ENCODE measurements at regions not wholly inside any gene's neighbourhood (a gene's known extent, or its start where the extent isn't known, plus 50 kb on each side); places are given as distances from the start of the nearest gene placed in this dataset.

- TF ChIP-seq POLR2A (IDR thresholded peaks at IDR 0.05; ENCODE audit: low read depth, low read length) = no peak
- TF ChIP-seq TAF1 (IDR thresholded peaks at IDR 0.05; ENCODE audit: borderline replicate concordance, low read depth, low read length) = no peak
- TF ChIP-seq POLR2AphosphoS5 (IDR thresholded peaks at IDR 0.05; ENCODE audit: low read depth, low read length) = no peak
These were observed 170.9 kb upstream of the FAM98A start for GRCh38 chr2:33770023-33770422.
